DND-41 (cell line): ENCODE measurements at regions not wholly inside any gene's neighbourhood (a gene's known extent, or its start where the extent isn't known, plus 50 kb on each side); places are given as distances from the start of the nearest gene placed in this dataset.

Experiments
- ATAC-seq: fragments of 200-7000 bp; cut with Tn5 transposase; 3 replicates; pipeline ENCODE4 v1.9.1; 2021; ENCODE audit warnings: low read depth; ENCODE audit not compliant: insufficient read depth
- DNase-seq: peaks from one replicate; pipeline ENCODE4 v3.0.0-alpha.2; 2020
- H2AFZ ChIP-seq: 2 replicates; pipeline ENCODE4 v1.6.0; 2012; ENCODE audit warnings: low read depth, low read length
- H3K27ac ChIP-seq: 2 replicates; pipeline ENCODE4 v1.5.1; 2012; ENCODE audit warnings: low read length, inconsistent platforms
- H3K27me3 ChIP-seq: fragments of 200-600 bp; sonication (generic); 2 replicates; pipeline ENCODE4 v1.6.0; 2012; ENCODE audit warnings: low read length, mild to moderate bottlenecking, inconsistent platforms; ENCODE audit not compliant: insufficient read depth, poor library complexity
- H3K36me3 ChIP-seq: 2 replicates; pipeline ENCODE4 v1.5.1; 2012; ENCODE audit warnings: low read length, inconsistent platforms; ENCODE audit not compliant: insufficient read depth
- H3K4me1 ChIP-seq: 2 replicates; pipeline ENCODE4 v1.5.1; 2012; ENCODE audit warnings: mild to moderate bottlenecking, low read length; ENCODE audit not compliant: insufficient read depth
- H3K4me2 ChIP-seq: 2 replicates; pipeline ENCODE4 v1.6.0; 2012; ENCODE audit warnings: mild to moderate bottlenecking, moderate library complexity, low read length, inconsistent platforms; ENCODE audit not compliant: insufficient read depth
- H3K4me3 ChIP-seq, 2 experiments: fragments of 200-600 bp in 1 of 2; shearing (Covaris generic) in 1 of 2; 2 replicates each; pipeline ENCODE4 v1.5.1; 2012 to 2016; ENCODE audit warnings: inconsistent platforms in 2 of 2, low read length in 2 of 2, mild to moderate bottlenecking in 2 of 2, low read depth in 1 of 2, moderate library complexity in 1 of 2
- H3K79me2 ChIP-seq: 2 replicates; pipeline ENCODE4 v1.6.0; 2012; ENCODE audit warnings: low read length, inconsistent platforms; ENCODE audit not compliant: insufficient read depth
- H3K9ac ChIP-seq: 2 replicates; pipeline ENCODE4 v1.6.0; 2012; ENCODE audit warnings: low read depth, mild to moderate bottlenecking, inconsistent platforms, low read length, moderate library complexity
- H3K9me3 ChIP-seq: 2 replicates; pipeline ENCODE4 v1.5.1; 2012; ENCODE audit warnings: low read length, moderate library complexity, mild to moderate bottlenecking, inconsistent platforms; ENCODE audit not compliant: insufficient read depth, severe bottlenecking
- H4K20me1 ChIP-seq: 2 replicates; pipeline ENCODE4 v1.6.0; 2012; ENCODE audit warnings: low read length; ENCODE audit not compliant: insufficient read depth
- CTCF ChIP-seq: IDR thresholded peaks from 2 replicates; pipeline ENCODE4 v1.5.1; 2012; ENCODE audit warnings: borderline replicate concordance, low read length, moderate library complexity, mild to moderate bottlenecking; ENCODE audit not compliant: poor library complexity, severe bottlenecking; ENCODE audit errors: extremely low read depth
- EZH2 ChIP-seq: IDR thresholded peaks from 3 replicates; pipeline ENCODE4 v1.6.1; 2012; ENCODE audit warnings: borderline replicate concordance, low read depth, mild to moderate bottlenecking, moderate library complexity, low read length, inconsistent platforms; ENCODE audit not compliant: severe bottlenecking

GRCh38 chr5:54691656-54692055 lies 174.1 kb downstream of the SNX18 start:
- no peaks in the 10 kb centered on the region for H3K27me3 ChIP-seq
- H3K9ac ChIP-seq, result no peak overlapping the region
- DNase-seq (no peak), ATAC-seq (no peak)
- TF ChIP-seq EZH2 (no peak), CTCF (no peak)
- no peaks in the 10 kb centered on the region for H4K20me1 ChIP-seq
- H3K36me3 ChIP-seq, result no peaks in the 10 kb centered on the region
- H3K4me2 ChIP-seq, result no peak overlapping the region
- H2AFZ ChIP-seq, result no peak overlapping the region
- no peaks in the 10 kb centered on the region for H3K4me1 ChIP-seq
- H3K79me2 ChIP-seq, result no peaks in the 10 kb centered on the region
- H3K4me3 ChIP-seq, result no peak overlapping the region
- no peak overlapping the region for H3K27ac ChIP-seq
- H3K9me3 ChIP-seq, result no peaks in the 10 kb centered on the region

- no peak overlapping the region for H3K4me3 ChIP-seq
- H3K4me1 ChIP-seq, result no peaks in the 10 kb centered on the region
- ATAC-seq, result no peak
- no peak overlapping the region for H3K4me2 ChIP-seq
- no peaks in the 10 kb centered on the region for H3K79me2 ChIP-seq
- no peak for TF ChIP-seq CTCF
- TF ChIP-seq EZH2, result no peak
- H3K27me3 ChIP-seq, result no peaks in the 10 kb centered on the region
- H3K27ac ChIP-seq, result no peak overlapping the region
- H3K9ac ChIP-seq, result no peak overlapping the region
- no peaks in the 10 kb centered on the region for H3K9me3 ChIP-seq
- no peaks in the 10 kb centered on the region for H4K20me1 ChIP-seq
- DNase-seq, result no peak
- H2AFZ ChIP-seq, result no peak overlapping the region
- H3K36me3 ChIP-seq, result no peaks in the 10 kb centered on the region
Measured at GRCh38 chr5:54689411-54690251, 172.1 kb downstream of the SNX18 start.

- Histone ChIP-seq H3K36me3 (no peaks in the 10 kb centered on the region), H3K79me2 (no peaks in the 10 kb centered on the region), H3K4me2 (no peak overlapping the region), H3K4me1 (no peaks in the 10 kb centered on the region), H3K27ac (no peak overlapping the region), H3K9me3 (no peaks in the 10 kb centered on the region), H3K4me3 (no peak overlapping the region), H3K27me3 (no peaks in the 10 kb centered on the region), H3K9ac (no peak overlapping the region), H4K20me1 (no peaks in the 10 kb centered on the region), H2AFZ (no peak overlapping the region)
- DNase-seq (no peak), ATAC-seq (no peak)
- no peak for TF ChIP-seq EZH2
- TF ChIP-seq CTCF, result no peak
Measured at GRCh38 chr5:54680998-54681397, 163.4 kb downstream of the SNX18 start.

GRCh38 chr5:54679686-54680085 lies 162.1 kb downstream of the SNX18 start:
- DNase-seq, result no peak
- no peak overlapping the region for H2AFZ ChIP-seq
- no peaks in the 10 kb centered on the region for H3K4me1 ChIP-seq
- no peak overlapping the region for H3K4me3 ChIP-seq
- H3K79me2 ChIP-seq, result no peaks in the 10 kb centered on the region
- no peak for ATAC-seq
- no peaks in the 10 kb centered on the region for H3K36me3 ChIP-seq
- H3K4me2 ChIP-seq, result no peak overlapping the region
- H3K27me3 ChIP-seq, result no peaks in the 10 kb centered on the region
- H3K9me3 ChIP-seq, result no peaks in the 10 kb centered on the region
- no peaks in the 10 kb centered on the region for H4K20me1 ChIP-seq
- H3K27ac ChIP-seq, result no peak overlapping the region
- H3K9ac ChIP-seq, result no peak overlapping the region
- TF ChIP-seq EZH2 (no peak), CTCF (no peak)
